Natural killer cell (primary cell): ENCODE measurements at regions not wholly inside any gene's neighbourhood (a gene's known extent, or its start where the extent isn't known, plus 50 kb on each side); places are given as distances from the start of the nearest gene placed in this dataset.

ENCODE experiments used
- ATAC-seq, 3 donors: fragments of 150-1000 bp in 2 of 3; fragments of 200-7000 bp in 1 of 3; cut with Tn5 transposase; 1 replicate in 1 of 3; 2 replicates in 2 of 3; pipeline ENCODE4 v1.10.0; 2021; ENCODE audit warnings: mild to moderate bottlenecking in 2 of 3, moderate library complexity in 2 of 3
- DNase-seq, 2 donors: peaks; one replicate each; pipeline versions ENCODE4 v3.0.0 to v3.0.0-alpha.2; 2013 to 2021; ENCODE audit warnings: mixed read lengths in 1 of 2
- H3K27ac ChIP-seq: one replicate; pipeline ENCODE4 v1.5.1; 2013; ENCODE audit warnings: mild to moderate bottlenecking, low read length
- H3K27me3 ChIP-seq: one replicate; pipeline ENCODE4 v1.6.1; 2013; ENCODE audit warnings: low read length; ENCODE audit not compliant: control insufficient read depth, insufficient read depth
- H3K36me3 ChIP-seq: one replicate; pipeline ENCODE4 v1.6.1; 2013; ENCODE audit warnings: low read length; ENCODE audit not compliant: control insufficient read depth, insufficient read depth
- H3K4me1 ChIP-seq: one replicate; pipeline ENCODE4 v1.6.1; 2013; ENCODE audit warnings: low read length; ENCODE audit not compliant: control insufficient read depth, insufficient read depth
- H3K4me3 ChIP-seq: one replicate; pipeline ENCODE4 v1.5.1; 2013; ENCODE audit warnings: low read length
- H3K9me3 ChIP-seq: one replicate; pipeline ENCODE4 v1.6.1; 2013; ENCODE audit warnings: low read length; ENCODE audit not compliant: control insufficient read depth, insufficient read depth
- H3K27ac Mint-ChIP-seq, 2 donors: one replicate each; pipeline ENCODE4 v1.8.0; 2022; ENCODE audit warnings: mild to moderate bottlenecking in 2 of 2, mixed read lengths in 2 of 2, moderate library complexity in 1 of 2
- H3K27me3 Mint-ChIP-seq, 2 donors: one replicate each; pipeline ENCODE4 v1.8.0; 2022; ENCODE audit warnings: low read depth in 2 of 2, mixed read lengths in 2 of 2
- H3K36me3 Mint-ChIP-seq: one replicate; pipeline ENCODE4 v1.8.0; 2022; ENCODE audit warnings: mixed read lengths
- H3K4me1 Mint-ChIP-seq, 2 donors: one replicate each; pipeline ENCODE4 v1.8.0; 2022; ENCODE audit warnings: mixed read lengths in 2 of 2
- H3K4me3 Mint-ChIP-seq: one replicate; pipeline ENCODE4 v1.8.0; 2022; ENCODE audit warnings: mild to moderate bottlenecking, moderate library complexity, mixed read lengths
- H3K9me3 Mint-ChIP-seq, 2 donors: one replicate each; pipeline ENCODE4 v1.8.0; 2022; ENCODE audit warnings: mixed read lengths in 2 of 2
- CTCF ChIP-seq: fragments of 200-600 bp; IDR thresholded peaks from one replicate; pipeline ENCODE4 v1.8.0; 2022; ENCODE audit warnings: antibody characterized with exemption
- WGBS: methylation state at CpG from one replicate; pipeline ENCODE4 v1.1.7; 2013; ENCODE audit warnings: missing lambda C conversion rate; ENCODE audit not compliant: insufficient coverage; 5-methylcytosine and 5-hydroxymethylcytosine counted together
- intact Hi-C: fragments of 100-400 bp; cut with micrococcal nuclease; formaldehyde crosslinking; loops from one replicate; pipeline ENCODE4 v1.14.2; 2022

- no peak overlapping the region for H3K27ac Mint-ChIP-seq
These were observed 695.6 kb upstream of the PCDH7 start for GRCh38 chr4:30024526-30024925.

DNA sequence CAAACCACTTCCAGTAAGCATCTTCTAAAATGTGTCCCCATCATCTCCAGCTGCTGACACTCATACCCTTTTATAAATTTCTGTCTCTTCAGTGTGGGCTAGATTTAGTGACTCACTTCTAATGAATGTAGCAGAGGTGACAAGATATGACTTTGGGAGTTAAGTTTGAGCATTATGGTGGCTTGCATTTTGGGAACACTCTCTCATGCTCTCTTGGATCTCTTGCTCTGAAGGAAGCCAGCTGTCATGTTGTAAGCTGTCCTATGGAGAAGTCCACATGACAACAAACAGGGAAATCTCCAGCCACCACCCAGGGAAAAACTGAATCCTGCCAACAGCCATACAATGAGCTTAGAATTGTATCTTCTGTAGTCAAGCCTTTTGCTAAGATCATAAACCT, 691.3 kb upstream of the PCDH7 start:
- Histone ChIP-seq H3K36me3 (no peaks in the 10 kb centered on the region), H3K4me3 (no peak overlapping the region), H3K27ac (no peak overlapping the region), H3K9me3 (no peaks in the 10 kb centered on the region), H3K4me1 (no peaks in the 10 kb centered on the region), H3K27me3 (no peaks in the 10 kb centered on the region)
- Mint-ChIP-seq H3K27ac (no peak overlapping the region), H3K27me3 (no peaks in the 10 kb centered on the region), H3K4me3 (no peak overlapping the region), H3K9me3 (peaks cover 12 to 14% of the 10 kb centered on the region in 2 donors), H3K36me3 (no peaks in the 10 kb centered on the region), H3K4me1 (no peaks in the 10 kb centered on the region)
- ATAC-seq: no peak
- DNase-seq: no peak
- no peak for TF ChIP-seq CTCF
- intact Hi-C loops: no loop called here

More at GRCh38 chr4:30024526-30024925, 695.6 kb upstream of the PCDH7 start:
- DNase-seq: no peak
- Mint-ChIP-seq H3K9me3 (peaks cover 11 to 18% of the 10 kb centered on the region in 2 donors), H3K4me3 (no peak overlapping the region), H3K36me3 (no peaks in the 10 kb centered on the region), H3K4me1 (no peaks in the 10 kb centered on the region), H3K27me3 (no peaks in the 10 kb centered on the region)
- Histone ChIP-seq H3K4me3 (no peak overlapping the region), H3K27ac (no peak overlapping the region), H3K9me3 (no peaks in the 10 kb centered on the region), H3K36me3 (no peaks in the 10 kb centered on the region), H3K27me3 (no peaks in the 10 kb centered on the region), H3K4me1 (no peaks in the 10 kb centered on the region)
- intact Hi-C loops: no loop called here
- 87% methylated on average over 2 of the region's 2 CpGs for WGBS
- TF ChIP-seq CTCF: no peak
- ATAC-seq: no peak

DNA sequence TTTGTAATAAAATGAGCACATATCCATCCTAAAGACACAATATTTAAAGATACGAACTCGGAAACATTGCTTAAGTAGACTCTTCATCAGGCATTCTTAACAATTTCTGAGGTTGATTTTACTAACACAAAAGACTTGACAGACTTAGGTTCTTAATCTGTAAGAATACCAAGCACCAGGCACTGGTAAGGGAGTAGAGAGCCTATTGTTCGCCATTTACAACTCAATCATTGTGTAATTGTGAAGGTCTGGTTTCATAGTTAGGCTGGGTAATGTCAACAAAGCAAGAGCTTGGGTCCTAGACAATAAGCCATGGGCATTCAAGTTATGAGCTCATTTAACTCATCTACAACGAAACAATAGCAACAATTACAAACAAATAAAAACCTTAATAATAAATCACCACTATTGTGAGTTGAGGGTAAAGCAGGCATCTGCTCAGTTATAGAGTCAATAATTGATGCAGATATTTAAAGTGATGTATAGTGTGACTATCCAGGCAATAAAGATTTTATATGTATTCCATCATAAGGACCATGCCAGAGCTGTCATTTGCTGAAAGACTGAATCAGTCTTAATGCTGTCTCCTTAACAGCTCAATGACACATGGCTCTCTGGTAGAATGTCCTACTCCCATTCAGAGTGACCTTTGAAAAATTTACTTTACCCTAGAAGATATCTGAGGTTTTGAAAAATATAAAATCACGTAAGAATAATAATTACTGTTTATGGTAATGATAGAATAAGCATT, 664.0 kb upstream of the PCDH7 start:
- H3K9me3 Mint-ChIP-seq: peaks cover 8 to 16% of the 10 kb centered on the region in 2 donors
- no peak overlapping the region for H3K4me3 Mint-ChIP-seq
- TF ChIP-seq CTCF: no peak

DNA sequence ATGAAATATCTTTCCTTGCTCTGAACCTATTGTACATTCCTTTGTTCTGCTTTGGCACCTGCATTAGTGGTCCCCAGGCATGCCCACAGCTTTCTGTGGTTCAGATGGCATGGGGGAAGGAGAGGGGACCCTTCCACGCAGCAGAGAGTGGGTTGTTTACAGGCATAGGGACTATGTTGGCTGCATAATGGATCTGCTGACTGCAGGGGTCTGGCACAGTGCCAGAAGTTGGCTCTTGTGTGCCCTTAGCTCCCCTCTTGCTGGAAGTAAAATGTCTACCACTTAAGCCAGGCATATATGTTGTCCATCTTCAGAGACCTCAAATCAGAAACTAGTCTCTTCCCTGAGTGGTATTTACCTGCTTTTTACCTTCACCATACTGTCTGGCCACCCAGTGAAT, 651.9 kb upstream of the PCDH7 start:
- H3K36me3 ChIP-seq: no peaks in the 10 kb centered on the region
- intact Hi-C loops: no loop called here
- Mint-ChIP-seq H3K27me3 (no peaks in the 10 kb centered on the region), H3K36me3 (no peaks in the 10 kb centered on the region), H3K9me3 (peaks cover 13 to 17% of the 10 kb centered on the region in 2 donors), H3K4me3 (no peak overlapping the region), H3K4me1 (no peaks in the 10 kb centered on the region), H3K27ac (no peak overlapping the region)
- DNase-seq (peak in 1 of 2 donors; percentile 1), ATAC-seq (no peak)
- H3K4me3 ChIP-seq: no peak overlapping the region
- 58% methylated on average over 1 of the region's 1 CpG for WGBS
- H3K27me3 ChIP-seq: no peaks in the 10 kb centered on the region
- H3K9me3 ChIP-seq: no peaks in the 10 kb centered on the region
- H3K27ac ChIP-seq: no peak overlapping the region
- no peaks in the 10 kb centered on the region for H3K4me1 ChIP-seq
- TF ChIP-seq CTCF: no peak

More for the DNA sequence above, 664.0 kb upstream of the PCDH7 start:
- Mint-ChIP-seq H3K27ac (no peak overlapping the region), H3K27me3 (no peaks in the 10 kb centered on the region), H3K36me3 (peaks cover 14% of the 10 kb centered on the region), H3K4me1 (no peaks in the 10 kb centered on the region)
- WGBS: 76% methylated on average over 3 of the region's 5 CpGs
- Histone ChIP-seq H3K27ac (no peak overlapping the region), H3K4me1 (no peaks in the 10 kb centered on the region), H3K27me3 (no peaks in the 10 kb centered on the region), H3K9me3 (no peaks in the 10 kb centered on the region), H3K4me3 (no peak overlapping the region), H3K36me3 (no peaks in the 10 kb centered on the region)
- no peak for DNase-seq
- intact Hi-C loops: no loop called here
- ATAC-seq: no peak
